B cell (primary cell): ENCODE measurements at regions not wholly inside any gene's neighbourhood (a gene's known extent, or its start where the extent isn't known, plus 50 kb on each side); places are given as distances from the start of the nearest gene placed in this dataset.
"Not testable (repeated sequence)": the region's sequence is repeated elsewhere in the genome, so short reads cannot be mapped to it uniquely, and the experiment has no call there.

Source experiments
- ATAC-seq: fragments of 200-7000 bp; cut with Tn5 transposase; one replicate; pipeline ENCODE4 v1.10.0; 2021; ENCODE audit warnings: low read depth, mild to moderate bottlenecking, moderate number of reproducible peaks, moderate library complexity
- CTCF ChIA-PET: fragments of 350-600 bp; sonication (Branson Sonifier 250); formaldehyde crosslinking; loops from one replicate; lab custom pipeline; 2021; ENCODE audit warnings: antibody characterized with exemption, inconsistent platforms; lab: Charles Lee
- POLR2A ChIA-PET: fragments of 350-600 bp; sonication (Branson Sonifier 250); formaldehyde crosslinking; loops from one replicate; lab custom pipeline; 2021; ENCODE audit warnings: antibody characterized with exemption; lab: Charles Lee
- DNase-seq: peaks from one replicate; pipeline ENCODE4 v3.0.0; 2013
- H2AFZ ChIP-seq: 2 replicates; pipeline ENCODE4 v1.6.1; 2012; ENCODE audit warnings: mild to moderate bottlenecking, low read depth, low read length; ENCODE audit not compliant: insufficient read depth, poor library complexity, severe bottlenecking
- H3K27ac ChIP-seq, 2 donors: 1 replicate in 1 of 2; 2 replicates in 1 of 2; pipeline ENCODE4 v1.5.1; 2012 to 2013; ENCODE audit warnings: low read length in 2 of 2, mild to moderate bottlenecking in 2 of 2, moderate library complexity in 1 of 2
- H3K27me3 ChIP-seq, 4 experiments: fragments of 200-600 bp in 1 of 4; sonication (generic) in 1 of 4; replicated peaks in 1 of 4; 1 replicate in 2 of 4; 2 replicates in 2 of 4; pipeline versions ENCODE4 v1.6.1 to v1.7.0; 2013 to 2016; ENCODE audit warnings: low read length in 3 of 4, mild to moderate bottlenecking in 2 of 4, mixed read lengths in 1 of 4, moderate library complexity in 1 of 4; ENCODE audit not compliant: insufficient read depth in 4 of 4, control insufficient read depth in 3 of 4; ENCODE audit errors: control extremely low read depth in 1 of 4
- H3K36me3 ChIP-seq, 2 experiments: replicated peaks in 1 of 2; 1 replicate in 1 of 2; 2 replicates in 1 of 2; pipeline versions ENCODE4 v1.6.1 to v1.7.1; 2013; ENCODE audit warnings: low read length in 1 of 2; ENCODE audit not compliant: insufficient read depth in 2 of 2, control insufficient read depth in 1 of 2; ENCODE audit errors: control extremely low read depth in 1 of 2, extremely low read depth in 1 of 2
- H3K4me1 ChIP-seq, 2 donors: fragments of 200-600 bp in 1 of 2; sonication (generic) in 1 of 2; 1 replicate in 1 of 2; 2 replicates in 1 of 2; pipeline versions ENCODE4 v1.5.1 to v1.6.1; 2013 to 2017; ENCODE audit warnings: low read length in 2 of 2; ENCODE audit not compliant: control insufficient read depth in 2 of 2, insufficient read depth in 2 of 2
- H3K4me2 ChIP-seq: replicated peaks from 2 replicates; pipeline ENCODE3; 2012; ENCODE audit warnings: mild to moderate bottlenecking, low read depth, low read length; ENCODE audit not compliant: poor library complexity, severe bottlenecking
- H3K4me3 ChIP-seq, 5 experiments: fragments of 200-600 bp in 1 of 5; sonication (generic) in 1 of 5; 1 replicate in 3 of 5; 2 replicates in 2 of 5; pipeline versions ENCODE4 v1.5.1 to v1.7.0; 2011 to 2016; ENCODE audit warnings: low read length in 4 of 5, mild to moderate bottlenecking in 4 of 5, low read depth in 2 of 5, control low read depth in 1 of 5, moderate library complexity in 1 of 5; ENCODE audit not compliant: insufficient read depth in 1 of 5; ENCODE audit errors: control extremely low read depth in 1 of 5, extremely low read depth in 1 of 5
- H3K79me2 ChIP-seq: fragments of 200-600 bp; sonication (generic); one replicate; pipeline ENCODE4 v1.6.0; 2016; ENCODE audit warnings: low read length; ENCODE audit not compliant: control insufficient read depth, insufficient read depth
- H3K9ac ChIP-seq: fragments of 200-600 bp; sonication (generic); 2 replicates; pipeline ENCODE4 v1.6.1; 2017; ENCODE audit warnings: mild to moderate bottlenecking, low read length, moderate library complexity
- H3K9me3 ChIP-seq, 3 donors: one replicate each; pipeline versions ENCODE4 v1.6.1 to v1.7.1; 2013; ENCODE audit warnings: low read length in 2 of 3; ENCODE audit not compliant: control insufficient read depth in 2 of 3, insufficient read depth in 1 of 3; ENCODE audit errors: control extremely low read depth in 1 of 3
- H4K20me1 ChIP-seq: 2 replicates; pipeline ENCODE4 v1.6.0; 2012; ENCODE audit warnings: mild to moderate bottlenecking, low read length; ENCODE audit not compliant: insufficient read depth, control insufficient read depth, poor library complexity, severe bottlenecking
- H3K27ac Mint-ChIP-seq: one replicate; pipeline ENCODE4 v1.8.0; 2021; ENCODE audit warnings: mixed read lengths
- H3K27me3 Mint-ChIP-seq: one replicate; pipeline ENCODE4 v1.8.0; 2021; ENCODE audit warnings: mixed read lengths
- H3K4me1 Mint-ChIP-seq: one replicate; pipeline ENCODE4 v1.8.0; 2021; ENCODE audit warnings: mixed read lengths
- H3K4me3 Mint-ChIP-seq: one replicate; pipeline ENCODE4 v1.8.0; 2021; ENCODE audit warnings: mixed read lengths
- H3K9me3 Mint-ChIP-seq: one replicate; pipeline ENCODE4 v1.8.0; 2022; ENCODE audit warnings: mixed read lengths; ENCODE audit not compliant: insufficient read depth
- WGBS: methylation state at CpG from one replicate; pipeline ENCODE4 v1.1.5; 2013; ENCODE audit warnings: missing lambda C conversion rate; ENCODE audit not compliant: insufficient coverage; 5-methylcytosine and 5-hydroxymethylcytosine counted together
- intact Hi-C: fragments of 100-400 bp; cut with micrococcal nuclease; formaldehyde crosslinking; loops from one replicate; pipeline ENCODE4 v1.10.0; 2022

DNA sequence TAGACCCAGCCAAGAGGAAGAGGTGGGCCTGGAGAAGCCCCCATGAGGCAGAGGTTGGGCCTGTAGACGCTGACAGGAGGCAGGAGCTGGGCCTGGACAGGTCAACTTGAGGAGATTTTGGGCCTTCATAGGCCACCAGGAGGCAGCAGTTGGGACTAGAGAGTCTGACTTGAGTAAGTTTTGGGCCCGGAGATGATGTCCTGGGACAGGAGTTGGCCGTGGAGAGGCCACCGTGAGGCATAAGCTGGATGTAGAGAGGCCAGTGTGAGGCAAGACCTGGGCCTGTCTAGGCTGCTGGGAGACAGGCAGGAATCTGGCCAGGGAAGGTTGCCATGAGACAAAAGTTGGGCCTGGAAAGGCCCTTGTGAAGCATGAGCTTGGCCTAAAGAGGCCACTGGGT is 312.6 kb downstream of the OR4F29 start:
- POLR2A ChIA-PET, H3K27me3 Mint-ChIP-seq, H3K79me2 ChIP-seq, H3K27ac ChIP-seq, H2AFZ ChIP-seq, H3K27me3 ChIP-seq, H3K27ac Mint-ChIP-seq, H3K4me1 Mint-ChIP-seq, ATAC-seq, CTCF ChIA-PET, H3K4me1 ChIP-seq, H3K4me3 Mint-ChIP-seq, H3K9me3 Mint-ChIP-seq, H3K9me3 ChIP-seq, H3K4me3 ChIP-seq, intact Hi-C loops, DNase-seq, H3K9ac ChIP-seq, H4K20me1 ChIP-seq, H3K36me3 ChIP-seq, H3K4me2 ChIP-seq: not testable (repeated sequence)
- WGBS = 100% methylated on average over 1 of the region's 4 CpGs

DNA sequence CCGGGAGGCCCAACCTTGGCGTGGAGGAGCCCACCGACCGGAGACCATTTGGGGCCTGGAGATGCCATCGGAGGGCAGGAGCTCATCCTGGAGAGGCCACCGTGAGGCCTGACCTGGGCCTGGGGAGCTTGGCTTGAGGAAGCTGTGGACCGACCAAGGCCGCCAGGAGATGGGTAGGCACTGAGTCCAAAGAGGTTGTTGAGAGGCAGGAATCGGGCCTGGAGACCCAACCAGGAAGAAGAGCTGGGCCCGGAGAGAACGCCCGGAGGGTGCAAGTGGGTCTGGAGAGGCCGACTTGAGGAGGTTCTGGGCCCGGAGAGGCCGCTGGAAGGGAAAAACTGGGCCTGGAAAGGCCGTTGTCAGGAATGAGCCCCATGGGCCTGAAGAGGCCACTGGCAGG is 313.8 kb downstream of the OR4F29 start:
- H3K9me3 Mint-ChIP-seq, H3K9ac ChIP-seq, H3K4me3 ChIP-seq, H3K4me2 ChIP-seq, DNase-seq, H3K27ac ChIP-seq, POLR2A ChIA-PET, H3K36me3 ChIP-seq, H2AFZ ChIP-seq, H3K27ac Mint-ChIP-seq, CTCF ChIA-PET, H3K4me1 Mint-ChIP-seq, H3K27me3 Mint-ChIP-seq, H3K4me3 Mint-ChIP-seq, H3K79me2 ChIP-seq, H3K27me3 ChIP-seq, H3K9me3 ChIP-seq, H4K20me1 ChIP-seq, ATAC-seq, intact Hi-C loops, H3K4me1 ChIP-seq: not testable (repeated sequence)
- whole genome bisulfite sequencing = no CpG with 5 or more reads among the region's 16 CpGs

- not testable (repeated sequence) for H3K4me1 Mint-ChIP-seq
Observed at GRCh38 chr1:136344-136932, 315.0 kb downstream of the OR4F29 start.

GRCh38 chr1:134936-135335 is 316.5 kb downstream of the OR4F29 start:
- DNase-seq, ATAC-seq, H3K9ac ChIP-seq, H2AFZ ChIP-seq, H3K27ac Mint-ChIP-seq, intact Hi-C loops, H3K4me1 ChIP-seq, H3K4me3 ChIP-seq, H3K4me3 Mint-ChIP-seq, H3K9me3 Mint-ChIP-seq, H3K4me1 Mint-ChIP-seq, H3K36me3 ChIP-seq, POLR2A ChIA-PET, H3K4me2 ChIP-seq, CTCF ChIA-PET, H3K79me2 ChIP-seq, H3K27ac ChIP-seq, H3K27me3 Mint-ChIP-seq, H3K27me3 ChIP-seq, H3K9me3 ChIP-seq, H4K20me1 ChIP-seq: not testable (repeated sequence)
- 96% methylated on average over 9 of the region's 21 CpGs for WGBS

More at GRCh38 chr1:136344-136932, 315.0 kb downstream of the OR4F29 start:
- H3K4me1 ChIP-seq, H3K27me3 ChIP-seq, H3K4me2 ChIP-seq, H3K79me2 ChIP-seq, H3K27ac Mint-ChIP-seq, H4K20me1 ChIP-seq, DNase-seq, H3K36me3 ChIP-seq, H3K27ac ChIP-seq, H3K4me3 Mint-ChIP-seq, ATAC-seq, POLR2A ChIA-PET, intact Hi-C loops, H3K9ac ChIP-seq, H3K4me3 ChIP-seq, H3K9me3 Mint-ChIP-seq, H3K9me3 ChIP-seq, H3K27me3 Mint-ChIP-seq, CTCF ChIA-PET, H2AFZ ChIP-seq: not testable (repeated sequence)
- 96% methylated on average over 19 of the region's 34 CpGs for WGBS
